Gastrocnemius medialis (tissue), 4 donors: ENCODE measurements at regions not wholly inside any gene's neighbourhood (a gene's known extent, or its start where the extent isn't known, plus 50 kb on each side); places are given as distances from the start of the nearest gene placed in this dataset.

Experiments
- ATAC-seq, 2 donors: fragments of 150-250 bp; one replicate each; pipeline ENCODE4 v1.9.1; 2016
- DNase-seq, 2 donors: peaks; one replicate each; pipeline ENCODE4 v3.0.0-alpha.2; 2019
- H3K27ac ChIP-seq, 4 donors: fragments of 200-600 bp; sonication (generic); 1 replicate in 1 of 4; 2 replicates in 3 of 4; pipeline ENCODE4 v1.5.1; 2016 to 2018; ENCODE audit warnings: mild to moderate bottlenecking in 2 of 4, moderate library complexity in 1 of 4
- H3K27me3 ChIP-seq, 3 donors: fragments of 200-600 bp; sonication (generic) in 2 of 3; 1 replicate in 1 of 3; 2 replicates in 2 of 3; pipeline versions ENCODE4 v1.5.1 to v1.6.0; 2016 to 2019; ENCODE audit warnings: mild to moderate bottlenecking in 1 of 3, moderate library complexity in 1 of 3
- H3K36me3 ChIP-seq, 2 donors: fragments of 200-600 bp; sonication (generic) in 1 of 2; one replicate each; pipeline ENCODE4 v1.5.1; 2017 to 2018
- H3K4me1 ChIP-seq, 2 donors: fragments of 200-600 bp; sonication (generic) in 1 of 2; one replicate each; pipeline ENCODE4 v1.5.1; 2016 to 2017; ENCODE audit warnings: mild to moderate bottlenecking in 2 of 2
- H3K4me3 ChIP-seq, 4 donors: fragments of 200-600 bp; sonication (generic) in 3 of 4; 1 replicate in 1 of 4; 2 replicates in 3 of 4; pipeline ENCODE4 v1.5.1; 2016 to 2019; ENCODE audit warnings: mild to moderate bottlenecking in 2 of 4
- H3K9me3 ChIP-seq, 3 donors: fragments of 200-600 bp; sonication (generic) in 2 of 3; 1 replicate in 1 of 3; 2 replicates in 2 of 3; pipeline ENCODE4 v1.5.1; 2016 to 2019
- POLR2A ChIP-seq, 2 donors: fragments of 450-650 bp; IDR thresholded peaks; one replicate each; pipeline ENCODE4 v1.6.1; 2017; ENCODE audit warnings: antibody characterized with exemption in 2 of 2, mild to moderate bottlenecking in 2 of 2, moderate library complexity in 2 of 2
- in situ Hi-C, 4 donors: fragments of 200-750 bp; cut with MboI; loops; one replicate each; pipeline versions ENCODE4 v1.15.0 to v1.8.0; 2017; ENCODE audit warnings: low sequenced_read_pairs in 4 of 4
- intact Hi-C: fragments of 100-400 bp; cut with DNase I; formaldehyde crosslinking; loops from one replicate; pipeline ENCODE4 v1.15.1; 2023; ENCODE audit warnings: low total_unique reads
- TF ChIP-seq, protein P1 (sequence below), 5 experiments: fragments of 450-650 bp in 3 of 5; fragments of 200-600 bp in 2 of 5; sonication (generic) in 2 of 5; IDR thresholded peaks in 4 of 5; conservative IDR thresholded peaks in 1 of 5; 1 replicate in 4 of 5; 2 replicates in 1 of 5; pipeline ENCODE4 v1.5.1; 2016 to 2019; ENCODE audit warnings: antibody characterized with exemption in 5 of 5, mild to moderate bottlenecking in 3 of 5, moderate library complexity in 3 of 5

- no peaks in the 10 kb centered on the region for H3K27me3 ChIP-seq
- no peak for TF ChIP-seq POLR2A (IDR thresholded peaks at IDR 0.05)
- TF ChIP-seq, protein P1, sequence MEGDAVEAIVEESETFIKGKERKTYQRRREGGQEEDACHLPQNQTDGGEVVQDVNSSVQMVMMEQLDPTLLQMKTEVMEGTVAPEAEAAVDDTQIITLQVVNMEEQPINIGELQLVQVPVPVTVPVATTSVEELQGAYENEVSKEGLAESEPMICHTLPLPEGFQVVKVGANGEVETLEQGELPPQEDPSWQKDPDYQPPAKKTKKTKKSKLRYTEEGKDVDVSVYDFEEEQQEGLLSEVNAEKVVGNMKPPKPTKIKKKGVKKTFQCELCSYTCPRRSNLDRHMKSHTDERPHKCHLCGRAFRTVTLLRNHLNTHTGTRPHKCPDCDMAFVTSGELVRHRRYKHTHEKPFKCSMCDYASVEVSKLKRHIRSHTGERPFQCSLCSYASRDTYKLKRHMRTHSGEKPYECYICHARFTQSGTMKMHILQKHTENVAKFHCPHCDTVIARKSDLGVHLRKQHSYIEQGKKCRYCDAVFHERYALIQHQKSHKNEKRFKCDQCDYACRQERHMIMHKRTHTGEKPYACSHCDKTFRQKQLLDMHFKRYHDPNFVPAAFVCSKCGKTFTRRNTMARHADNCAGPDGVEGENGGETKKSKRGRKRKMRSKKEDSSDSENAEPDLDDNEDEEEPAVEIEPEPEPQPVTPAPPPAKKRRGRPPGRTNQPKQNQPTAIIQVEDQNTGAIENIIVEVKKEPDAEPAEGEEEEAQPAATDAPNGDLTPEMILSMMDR (IDR thresholded peaks at IDR 0.05 in 4 of 5, conservative IDR thresholded peaks at IDR 0.05 in 1 of 5) = no peak
- in situ Hi-C loops (no loop called here), intact Hi-C loops (no loop called here)
- ATAC-seq = no peak
- peaks cover 0 to 4% of the 10 kb centered on the region in 2 donors for H3K4me1 ChIP-seq
- no peaks in the 10 kb centered on the region for H3K36me3 ChIP-seq
- H3K4me3 ChIP-seq = no peak overlapping the region
- H3K27ac ChIP-seq = no peak overlapping the region
- no peaks in the 10 kb centered on the region for H3K9me3 ChIP-seq
- DNase-seq = no peak
Measured at GRCh38 chr20:39280875-39281274, 318.7 kb downstream of the DHX35 start.

DNA sequence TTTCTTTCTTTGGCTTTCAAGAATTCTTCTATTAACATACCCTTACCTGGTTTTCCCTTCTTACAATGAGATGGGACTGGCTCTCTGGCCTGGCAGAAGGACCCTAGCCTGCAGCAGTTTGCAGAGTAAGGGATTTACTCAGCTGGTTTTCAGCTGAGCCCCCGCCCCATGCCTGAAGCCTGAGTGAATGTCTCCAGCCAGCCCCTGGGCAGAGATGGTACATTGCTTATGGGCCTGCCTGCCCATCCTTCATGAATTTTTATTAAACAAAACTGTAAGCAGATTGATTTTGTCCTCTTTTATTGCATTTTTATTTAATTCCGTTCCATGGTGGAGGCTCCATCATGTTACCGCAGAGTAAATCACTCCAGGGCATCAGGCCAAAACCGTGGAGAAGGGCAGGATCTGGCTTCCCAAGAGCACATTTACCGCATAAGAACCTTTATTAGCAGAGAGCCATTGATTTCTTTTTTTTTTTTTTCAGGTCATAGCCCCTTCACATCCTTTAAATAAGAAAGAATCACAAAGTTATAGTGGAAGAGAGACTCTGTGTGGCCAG lies 316.2 kb downstream of the DHX35 start:
- Histone ChIP-seq H3K4me3 (no peak overlapping the region), H3K4me1 (peaks cover 0 to 4% of the 10 kb centered on the region in 2 donors), H3K9me3 (no peaks in the 10 kb centered on the region), H3K27ac (no peak overlapping the region), H3K27me3 (no peaks in the 10 kb centered on the region), H3K36me3 (no peaks in the 10 kb centered on the region)
- TF ChIP-seq, protein P1 (IDR thresholded peaks at IDR 0.05 in 4 of 5, conservative IDR thresholded peaks at IDR 0.05 in 1 of 5) = no peak
- TF ChIP-seq POLR2A (IDR thresholded peaks at IDR 0.05) = no peak
- intact Hi-C loops = no loop called here
- no peak for ATAC-seq
- in situ Hi-C loops = no loop called here
- DNase-seq = no peak

- intact Hi-C loops (no loop called here), in situ Hi-C loops (no loop called here)
- no peaks in the 10 kb centered on the region for H3K4me1 ChIP-seq
- H3K27me3 ChIP-seq = no peaks in the 10 kb centered on the region
- no peak overlapping the region for H3K27ac ChIP-seq
- H3K9me3 ChIP-seq = no peaks in the 10 kb centered on the region
- H3K4me3 ChIP-seq = no peak overlapping the region
- ATAC-seq = no peak
- TF ChIP-seq, protein P1 (IDR thresholded peaks at IDR 0.05 in 4 of 5, conservative IDR thresholded peaks at IDR 0.05 in 1 of 5) = no peak
- no peak for TF ChIP-seq POLR2A (IDR thresholded peaks at IDR 0.05)
- H3K36me3 ChIP-seq = no peaks in the 10 kb centered on the region
- DNase-seq = no peak
Measured at GRCh38 chr20:39277185-39277584, 315.0 kb downstream of the DHX35 start.

DNA sequence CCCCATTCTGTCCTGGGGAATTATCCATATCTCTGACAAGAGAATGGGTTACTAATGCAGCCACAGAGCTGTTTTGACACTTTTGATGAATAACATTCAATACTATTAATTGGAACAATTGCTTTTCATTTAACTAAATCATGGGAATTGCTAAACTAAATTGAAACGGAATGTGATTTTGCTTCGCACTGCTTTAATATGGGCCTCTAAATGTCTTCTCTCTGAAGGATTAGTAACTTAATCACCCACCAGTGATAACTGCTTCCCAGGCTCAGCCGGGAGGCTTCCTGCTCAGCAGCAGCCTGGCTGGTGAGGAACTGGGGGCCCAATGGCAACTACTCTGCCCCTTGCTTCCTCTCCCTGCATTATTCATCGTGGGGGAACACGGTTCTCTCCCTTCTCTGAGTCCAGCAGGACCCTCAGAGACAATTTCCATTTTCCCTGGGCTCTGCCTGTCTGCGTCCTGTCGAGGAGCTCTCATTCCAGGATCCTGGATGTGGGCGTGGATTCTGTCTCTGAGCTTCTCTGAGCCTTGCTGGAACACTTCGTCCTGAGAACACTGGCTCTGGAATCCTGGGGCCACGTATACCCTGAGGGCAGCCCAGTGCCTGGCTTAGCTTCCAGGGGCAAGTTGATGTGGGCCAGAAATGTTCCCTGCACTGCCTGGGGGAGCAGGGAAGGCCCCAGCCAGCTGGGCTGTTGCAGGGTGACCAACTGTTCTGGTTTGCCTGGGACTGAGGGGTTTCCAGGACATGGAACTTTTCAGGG lies 308.9 kb downstream of the DHX35 start:
- peaks cover 0 to 4% of the 10 kb centered on the region in 2 donors for H3K4me1 ChIP-seq
- intact Hi-C loops = loop anchor here (5.0 kb wide), 1 partner anchor 601 kb away; no protein-coding TSS in a partner anchor
- ATAC-seq (no peak), DNase-seq (peak in 1 of 2 donors; percentile 19)
- H3K9me3 ChIP-seq = no peaks in the 10 kb centered on the region
- in situ Hi-C loops = loop anchor here in 3 of 4 donors (25.0 kb wide), 2 partner anchors 591 to 616 kb away; no protein-coding TSS in a partner anchor
- H3K36me3 ChIP-seq = no peaks in the 10 kb centered on the region
- H3K27me3 ChIP-seq = no peaks in the 10 kb centered on the region
- no peak for TF ChIP-seq POLR2A (IDR thresholded peaks at IDR 0.05)
- H3K27ac ChIP-seq = no peak overlapping the region
- H3K4me3 ChIP-seq = no peak overlapping the region

DNA sequence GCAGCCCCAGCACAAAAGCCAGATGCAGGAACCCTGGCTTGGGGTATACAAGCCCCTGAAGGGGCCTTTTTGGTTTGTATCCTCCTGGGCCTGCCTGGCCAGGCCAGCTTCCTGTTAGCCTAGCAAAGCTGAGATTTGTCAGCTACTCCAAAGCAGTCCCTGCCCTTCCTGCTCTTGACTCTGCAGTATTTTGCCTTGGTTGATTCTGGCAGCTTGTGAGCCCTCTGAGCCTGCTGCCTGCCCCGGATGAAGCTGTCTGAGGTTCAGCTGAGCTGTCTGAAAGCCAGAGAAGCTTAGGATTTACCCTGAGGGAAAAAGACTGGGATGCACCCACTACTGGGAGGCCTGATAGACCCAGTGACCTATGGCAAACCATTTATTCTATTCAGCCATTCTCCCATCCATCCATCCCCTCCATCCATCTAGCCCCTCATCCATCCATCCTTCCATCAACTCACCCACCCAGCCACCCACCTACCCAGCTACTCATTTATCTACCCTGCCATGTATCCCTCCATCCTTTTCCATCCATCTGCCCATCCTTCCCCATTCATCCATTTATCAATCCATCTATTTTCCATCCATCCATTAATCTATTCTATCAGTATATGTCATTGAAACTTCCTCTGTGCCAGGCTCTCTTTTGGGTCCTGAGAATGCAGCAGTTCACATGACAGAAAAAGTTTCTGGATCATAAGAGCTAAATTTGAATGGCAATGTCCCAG lies 307.5 kb downstream of the DHX35 start:
- in situ Hi-C loops = loop anchor here (10.0 to 25.0 kb wide), 3 partner anchors 593 to 618 kb away; no protein-coding TSS in a partner anchor
- ATAC-seq = no peak

More for the DNA sequence above, 307.5 kb downstream of the DHX35 start:
- no peak for TF ChIP-seq POLR2A (IDR thresholded peaks at IDR 0.05)
- TF ChIP-seq, protein P1 (IDR thresholded peaks at IDR 0.05 in 4 of 5, conservative IDR thresholded peaks at IDR 0.05 in 1 of 5) = no peak
- H3K4me3 ChIP-seq = no peak overlapping the region
- no peaks in the 10 kb centered on the region for H3K36me3 ChIP-seq
- H3K4me1 ChIP-seq = peaks cover 0 to 4% of the 10 kb centered on the region in 2 donors
- H3K27me3 ChIP-seq = no peaks in the 10 kb centered on the region
- intact Hi-C loops = loop anchor here (2.0 to 10.0 kb wide), 3 partner anchors 155 to 1693 kb away; no protein-coding TSS in a partner anchor
- no peaks in the 10 kb centered on the region for H3K9me3 ChIP-seq
- H3K27ac ChIP-seq = no peak overlapping the region
- DNase-seq = no peak
